ENCODE measurements at regions not wholly inside any gene's neighbourhood (a gene's known extent, or its start where the extent isn't known, plus 50 kb on each side); places are given as distances from the start of the nearest gene placed in this dataset.

GRCh38 chr1:222385262-222385661, 162.6 kb downstream of the HHIPL2 start:
- Mint-ChIP-seq H3K27me3 (ENCODE audit: low read depth) (no peaks in the 10 kb centered on the region), H3K9me3 (peaks cover 0 to 2% of the 10 kb centered on the region in 2 experiments; a peak in 1 of 5 replicates), H3K4me1 (0 out of 4 replicates have a peak, but pooled peaks cover 0 to 5% of the 10 kb centered on the region in 2 experiments), H3K4me3 (no peak overlapping the region), H3K36me3 (ENCODE audit: insufficient read depth in 1 of 3, low read depth in 3 of 3) (no peaks in the 10 kb centered on the region), H3K27ac (no peak overlapping the region)
- Histone ChIP-seq H2BK12ac (ENCODE audit: insufficient read length, low read depth, low read length) (no peak overlapping the region), H3K9ac (ENCODE audit: extremely low read depth, insufficient read length, low read length) (no peak overlapping the region), H3K14ac (ENCODE audit: insufficient read depth, low read length) (no peak overlapping the region), H3K4me2 (ENCODE audit: insufficient read depth, insufficient read length, low read length) (no peak overlapping the region), H2AFZ (ENCODE audit: low read length) (no peak overlapping the region), H3K79me2 (ENCODE audit: insufficient read depth, low read length) (no peaks in the 10 kb centered on the region), H2BK5ac (ENCODE audit: insufficient read length, low read length) (no peak overlapping the region), H3T11ph (ENCODE audit: low read length) (no peak overlapping the region), H3K18ac (ENCODE audit: insufficient read length, low read depth, low read length) (no peak overlapping the region), H3K56ac (ENCODE audit: insufficient read length, low read depth, low read length) (no peak overlapping the region), H4K5ac (ENCODE audit: insufficient read length, low read depth, low read length) (no peak overlapping the region), H4K8ac (replicated peaks; ENCODE audit: insufficient read length, low read depth, low read length) (no peak overlapping the region), H3K27me3 (ENCODE audit: insufficient read depth, low read length) (no peaks in the 10 kb centered on the region), H2BK120ac (ENCODE audit: low read depth, low read length, poor library complexity, severe bottlenecking) (no peak overlapping the region), H3K4me1 (ENCODE audit: insufficient read depth, low read length) (no peaks in the 10 kb centered on the region), H3K23me2 (ENCODE audit: insufficient read length, low read depth, low read length, poor library complexity, severe bottlenecking) (no peaks in the 10 kb centered on the region), H4K91ac (ENCODE audit: insufficient read length, low read depth, low read length) (no peak overlapping the region), H4K20me1 (ENCODE audit: control insufficient read depth, insufficient read depth, insufficient read length) (no peaks in the 10 kb centered on the region), H2BK20ac (ENCODE audit: low read depth, low read length, poor library complexity, severe bottlenecking) (no peak overlapping the region), H3K27ac (ENCODE audit: insufficient read length, low read depth, low read length) (no peak overlapping the region), H2AK5ac (ENCODE audit: insufficient read length, low read length) (no peak overlapping the region), H3K9me3 (ENCODE audit: control insufficient read depth, low read depth, low read length) (no peaks in the 10 kb centered on the region), H2BK15ac (ENCODE audit: low read depth, low read length) (no peak overlapping the region), H3K79me1 (ENCODE audit: insufficient read depth, low read depth, low read length, poor library complexity, severe bottlenecking) (no peaks in the 10 kb centered on the region), H3K4ac (ENCODE audit: low read depth, low read length) (no peak overlapping the region), H3K23ac (ENCODE audit: insufficient read length, low read depth, low read length) (no peak overlapping the region)
- no peak for TF ChIP-seq CTCF (conservative IDR thresholded peaks at IDR 0.05)
- DNase-seq: no peak
